ENCODE measurements at regions not wholly inside any gene's neighbourhood (a gene's known extent, or its start where the extent isn't known, plus 50 kb on each side); places are given as distances from the start of the nearest gene placed in this dataset.

GRCh38 chr5:135193213-135194125, 159.4 kb upstream of the PITX1 start:
- TF ChIP-seq CTCF (conservative IDR thresholded peaks at IDR 0.05; ENCODE audit: low read length) (no peak), EZH2phosphoT487 (IDR thresholded peaks at IDR 0.05; ENCODE audit: borderline replicate concordance) (no peak)
